H9 (cell line): ENCODE measurements at regions not wholly inside any gene's neighbourhood (a gene's known extent, or its start where the extent isn't known, plus 50 kb on each side); places are given as distances from the start of the nearest gene placed in this dataset.

Experiments used
- DNase-seq: peaks from one replicate; pipeline ENCODE4 v3.0.0-alpha.2; 2017
- H2AFZ ChIP-seq: one replicate; pipeline ENCODE4 v1.6.1; 2013; ENCODE audit warnings: mild to moderate bottlenecking, low read length, control low read depth, moderate library complexity
- H2AK5ac ChIP-seq: 2 replicates; pipeline ENCODE4 v1.6.1; 2013; ENCODE audit warnings: low read length, control low read depth, mixed read lengths; ENCODE audit not compliant: insufficient read length
- H2BK120ac ChIP-seq: one replicate; pipeline ENCODE4 v1.6.1; 2013; ENCODE audit warnings: low read depth, mild to moderate bottlenecking, low read length, control low read depth, inconsistent platforms; ENCODE audit not compliant: poor library complexity, severe bottlenecking
- H2BK12ac ChIP-seq: 2 replicates; pipeline ENCODE4 v1.6.1; 2013; ENCODE audit warnings: low read length, control low read depth, mixed read lengths, low read depth; ENCODE audit not compliant: insufficient read length
- H2BK15ac ChIP-seq: 2 replicates; pipeline ENCODE4 v1.6.1; 2013; ENCODE audit warnings: low read depth, low read length, control low read depth
- H2BK20ac ChIP-seq: one replicate; pipeline ENCODE4 v1.6.1; 2013; ENCODE audit warnings: low read depth, mild to moderate bottlenecking, low read length, control low read depth, inconsistent platforms; ENCODE audit not compliant: poor library complexity, severe bottlenecking
- H2BK5ac ChIP-seq: 2 replicates; pipeline ENCODE4 v1.6.1; 2013; ENCODE audit warnings: low read length, control low read depth, mixed read lengths; ENCODE audit not compliant: insufficient read length
- H3K14ac ChIP-seq: 2 replicates; pipeline ENCODE4 v1.6.1; 2013; ENCODE audit warnings: low read length, control low read depth; ENCODE audit not compliant: insufficient read depth
- H3K18ac ChIP-seq: 2 replicates; pipeline ENCODE4 v1.6.1; 2013; ENCODE audit warnings: low read depth, mild to moderate bottlenecking, mixed read lengths, low read length, control low read depth; ENCODE audit not compliant: insufficient read length
- H3K23ac ChIP-seq: 2 replicates; pipeline ENCODE4 v1.6.1; 2013; ENCODE audit warnings: low read length, control low read depth, mixed read lengths, low read depth; ENCODE audit not compliant: insufficient read length
- H3K23me2 ChIP-seq: 2 replicates; pipeline ENCODE4 v1.6.1; 2013; ENCODE audit warnings: low read depth, mild to moderate bottlenecking, mixed read lengths, low read length, control low read depth; ENCODE audit not compliant: insufficient read length, poor library complexity, severe bottlenecking
- H3K27ac ChIP-seq: 2 replicates; pipeline ENCODE4 v1.5.1; 2013; ENCODE audit warnings: low read length, control low read depth, mixed read lengths, low read depth; ENCODE audit not compliant: insufficient read length
- H3K27me3 ChIP-seq: 2 replicates; pipeline ENCODE4 v1.6.1; 2013; ENCODE audit warnings: low read length, control low read depth, inconsistent platforms; ENCODE audit not compliant: insufficient read depth
- H3K4ac ChIP-seq: 2 replicates; pipeline ENCODE4 v1.6.1; 2013; ENCODE audit warnings: low read depth, mild to moderate bottlenecking, control low read depth, inconsistent platforms, low read length, moderate library complexity
- H3K4me1 ChIP-seq: 2 replicates; pipeline ENCODE4 v1.6.1; 2013; ENCODE audit warnings: low read length, control low read depth, inconsistent platforms; ENCODE audit not compliant: insufficient read depth
- H3K4me2 ChIP-seq: 2 replicates; pipeline ENCODE4 v1.6.1; 2013; ENCODE audit warnings: low read length, control low read depth, mixed read lengths; ENCODE audit not compliant: insufficient read length, insufficient read depth
- H3K56ac ChIP-seq: 2 replicates; pipeline ENCODE4 v1.6.1; 2013; ENCODE audit warnings: low read depth, mild to moderate bottlenecking, mixed read lengths, low read length, control low read depth; ENCODE audit not compliant: insufficient read length
- H3K79me1 ChIP-seq: 2 replicates; pipeline ENCODE4 v1.6.1; 2013; ENCODE audit warnings: low read depth, mild to moderate bottlenecking, moderate library complexity, low read length, control low read depth, inconsistent platforms; ENCODE audit not compliant: insufficient read depth, poor library complexity, severe bottlenecking
- H3K79me2 ChIP-seq: 2 replicates; pipeline ENCODE4 v1.6.1; 2013; ENCODE audit warnings: low read length, control low read depth, inconsistent platforms; ENCODE audit not compliant: insufficient read depth
- H3K9ac ChIP-seq: 2 replicates; pipeline ENCODE4 v1.6.1; 2013; ENCODE audit warnings: low read length, control low read depth, mixed read lengths; ENCODE audit not compliant: insufficient read length; ENCODE audit errors: extremely low read depth
- H3K9me3 ChIP-seq: one replicate; pipeline ENCODE4 v1.6.1; 2013; ENCODE audit warnings: low read depth, low read length, inconsistent platforms; ENCODE audit not compliant: control insufficient read depth
- H3T11ph ChIP-seq: one replicate; pipeline ENCODE4 v1.6.1; 2013; ENCODE audit warnings: mild to moderate bottlenecking, low read length, control low read depth, inconsistent platforms
- H4K20me1 ChIP-seq: one replicate; pipeline ENCODE4 v1.6.1; 2013; ENCODE audit not compliant: control insufficient read depth, insufficient read length, insufficient read depth
- H4K5ac ChIP-seq: 2 replicates; pipeline ENCODE4 v1.6.1; 2013; ENCODE audit warnings: low read depth, mild to moderate bottlenecking, mixed read lengths, low read length, control low read depth; ENCODE audit not compliant: insufficient read length
- H4K8ac ChIP-seq: replicated peaks from 2 replicates; pipeline ENCODE4 v1.6.1; 2013; ENCODE audit warnings: low read length, control low read depth, mixed read lengths, low read depth; ENCODE audit not compliant: insufficient read length
- H4K91ac ChIP-seq: 2 replicates; pipeline ENCODE4 v1.6.1; 2013; ENCODE audit warnings: low read depth, mild to moderate bottlenecking, moderate library complexity, mixed read lengths, low read length, control low read depth; ENCODE audit not compliant: insufficient read length
- H3K27ac Mint-ChIP-seq, 3 experiments: 2 replicates in 2 of 3; 3 replicates in 1 of 3; pipeline ENCODE4 v1.8.0; 2020 to 2021; ENCODE audit warnings: mixed read lengths in 3 of 3, mild to moderate bottlenecking in 1 of 3, moderate library complexity in 1 of 3
- H3K27me3 Mint-ChIP-seq: 2 replicates; pipeline ENCODE4 v1.8.0; 2021; ENCODE audit warnings: low read depth, mild to moderate bottlenecking, moderate library complexity, mixed read lengths
- H3K36me3 Mint-ChIP-seq, 3 experiments: 2 replicates in 2 of 3; 3 replicates in 1 of 3; pipeline ENCODE4 v1.8.0; 2020 to 2021; ENCODE audit warnings: low read depth in 3 of 3, mixed read lengths in 3 of 3; ENCODE audit not compliant: insufficient read depth in 1 of 3
- H3K4me1 Mint-ChIP-seq, 2 experiments: 2 replicates each; pipeline ENCODE4 v1.8.0; 2020; ENCODE audit warnings: mixed read lengths in 2 of 2
- H3K4me3 Mint-ChIP-seq, 2 experiments: 2 replicates in 1 of 2; 3 replicates in 1 of 2; pipeline ENCODE4 v1.8.0; 2020 to 2021; ENCODE audit warnings: mild to moderate bottlenecking in 2 of 2, mixed read lengths in 2 of 2, moderate library complexity in 1 of 2
- H3K9me3 Mint-ChIP-seq, 2 experiments: 2 replicates in 1 of 2; 3 replicates in 1 of 2; pipeline ENCODE4 v1.8.0; 2020; ENCODE audit warnings: mild to moderate bottlenecking in 2 of 2, mixed read lengths in 2 of 2, moderate library complexity in 1 of 2
- WGBS: extraction: QIAGEN DNeasy Blood & Tissue Kit; methylation state at CpG from one replicate; pipeline ENCODE4 v1.1.7; 2013; ENCODE audit warnings: missing lambda C conversion rate, low lambda C conversion rate, mixed read lengths; ENCODE audit not compliant: insufficient read length; ENCODE audit errors: extremely low coverage; 5-methylcytosine and 5-hydroxymethylcytosine counted together
- TF ChIP-seq, protein P1 (sequence below): fragments of 200-600 bp; sonication (generic); conservative IDR thresholded peaks from 3 replicates; pipeline ENCODE4 v1.8.0; 2021; ENCODE audit warnings: antibody characterized with exemption, mild to moderate bottlenecking

DNA sequence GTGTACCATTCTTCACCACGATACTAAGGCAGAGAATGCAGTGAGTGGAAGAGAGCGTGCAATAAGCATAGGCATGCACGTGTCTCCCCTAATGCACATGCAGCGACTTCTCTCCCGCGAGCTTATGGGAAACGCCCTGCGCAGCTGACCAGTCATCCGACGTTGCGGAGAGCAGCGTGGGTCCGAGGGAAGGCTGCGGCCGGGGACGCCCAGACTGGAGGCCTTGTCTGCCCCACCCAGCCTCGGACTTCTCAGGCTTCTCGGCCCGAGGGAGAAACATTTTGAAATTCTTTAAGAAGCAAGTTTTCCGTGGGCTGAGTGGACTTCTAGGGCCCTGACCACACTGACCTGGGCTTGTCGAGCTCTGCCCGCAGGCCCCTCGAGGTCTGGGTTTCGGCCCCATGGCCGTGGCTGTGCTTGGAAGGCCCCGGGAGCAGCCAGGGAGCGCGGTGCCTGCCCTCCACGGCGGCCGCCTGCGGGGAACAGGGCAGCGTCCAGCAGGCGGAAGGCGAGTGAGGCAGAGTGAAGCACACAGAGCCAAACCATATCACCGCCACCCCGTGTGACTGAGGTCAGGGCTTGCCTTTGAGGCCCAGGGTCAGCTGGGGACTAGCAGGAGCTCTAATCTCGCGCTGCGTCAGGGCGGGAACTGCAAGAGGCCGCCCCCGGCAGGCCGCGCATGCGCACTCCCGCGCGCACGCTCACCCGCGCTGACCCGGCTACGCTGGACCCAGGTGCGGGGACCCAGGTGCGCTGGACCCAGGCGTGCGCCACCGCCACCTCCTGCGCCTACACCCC lies 60.0 kb upstream of the IRX1 start:
- Histone ChIP-seq H3K56ac (no peak overlapping the region), H2AK5ac (no peak overlapping the region), H3K9me3 (no peaks in the 10 kb centered on the region), H2BK5ac (no peak overlapping the region), H3K4me1 (peaks cover 5% of the 10 kb centered on the region), H2AFZ (no peak overlapping the region), H2BK20ac (no peak overlapping the region), H2BK12ac (no peak overlapping the region), H3K23me2 (no peaks in the 10 kb centered on the region), H4K5ac (no peak overlapping the region), H2BK15ac (no peak overlapping the region), H3K79me2 (no peaks in the 10 kb centered on the region), H3K4ac (no peak overlapping the region), H4K20me1 (peaks cover 4% of the 10 kb centered on the region), H2BK120ac (no peak overlapping the region), H3K4me2 (no peak overlapping the region), H3K79me1 (no peaks in the 10 kb centered on the region), H3K23ac (no peak overlapping the region), H3K27me3 (no peaks in the 10 kb centered on the region), H4K8ac (peak overlapping the region; percentile 52), H3K14ac (no peak overlapping the region), H3T11ph (no peak overlapping the region), H3K18ac (no peak overlapping the region), H3K9ac (no peak overlapping the region), H4K91ac (no peak overlapping the region), H3K27ac (no peak overlapping the region)
- no CpG with 5 or more reads among the region's 60 CpGs for WGBS
- Mint-ChIP-seq H3K36me3 (no peaks in the 10 kb centered on the region; a peak in 1 of 7 replicates), H3K4me1 (peaks cover 16% of the 10 kb centered on the region in 2 experiments), H3K27me3 (peaks cover 4% of the 10 kb centered on the region; the same call in 1 of the 2 replicates), H3K27ac (no peak overlapping the region), H3K4me3 (no peak overlapping the region), H3K9me3 (peaks cover 0 to 3% of the 10 kb centered on the region in 2 experiments; a peak in 2 of 5 replicates)
- DNase-seq = no peak
- TF ChIP-seq, protein P1, sequence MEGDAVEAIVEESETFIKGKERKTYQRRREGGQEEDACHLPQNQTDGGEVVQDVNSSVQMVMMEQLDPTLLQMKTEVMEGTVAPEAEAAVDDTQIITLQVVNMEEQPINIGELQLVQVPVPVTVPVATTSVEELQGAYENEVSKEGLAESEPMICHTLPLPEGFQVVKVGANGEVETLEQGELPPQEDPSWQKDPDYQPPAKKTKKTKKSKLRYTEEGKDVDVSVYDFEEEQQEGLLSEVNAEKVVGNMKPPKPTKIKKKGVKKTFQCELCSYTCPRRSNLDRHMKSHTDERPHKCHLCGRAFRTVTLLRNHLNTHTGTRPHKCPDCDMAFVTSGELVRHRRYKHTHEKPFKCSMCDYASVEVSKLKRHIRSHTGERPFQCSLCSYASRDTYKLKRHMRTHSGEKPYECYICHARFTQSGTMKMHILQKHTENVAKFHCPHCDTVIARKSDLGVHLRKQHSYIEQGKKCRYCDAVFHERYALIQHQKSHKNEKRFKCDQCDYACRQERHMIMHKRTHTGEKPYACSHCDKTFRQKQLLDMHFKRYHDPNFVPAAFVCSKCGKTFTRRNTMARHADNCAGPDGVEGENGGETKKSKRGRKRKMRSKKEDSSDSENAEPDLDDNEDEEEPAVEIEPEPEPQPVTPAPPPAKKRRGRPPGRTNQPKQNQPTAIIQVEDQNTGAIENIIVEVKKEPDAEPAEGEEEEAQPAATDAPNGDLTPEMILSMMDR = no peak
